GM21447 (cell line): ENCODE measurements at regions not wholly inside any gene's neighbourhood (a gene's known extent, or its start where the extent isn't known, plus 50 kb on each side); places are given as distances from the start of the nearest gene placed in this dataset.
"Not testable (repeated sequence)": the region's sequence is repeated elsewhere in the genome, so short reads cannot be mapped to it uniquely, and the experiment has no call there.

Experiments
- ATAC-seq: cut with Tn5 transposase; IDR thresholded peaks from one replicate; pipeline ENCODE4 v1.9.1; 2021; ENCODE audit not compliant: unreplicated experiment

GRCh38 chr16:29222008-29222407 is 184.5 kb downstream of the NPIPB11 start:
- ATAC-seq = not testable (repeated sequence)

GRCh38 chr16:29221281-29221955 is 185.1 kb downstream of the NPIPB11 start:
- ATAC-seq = not testable (repeated sequence)

- ATAC-seq = not testable (repeated sequence)
Observed at GRCh38 chr16:29220647-29221191, 185.8 kb downstream of the NPIPB11 start.

GRCh38 chr16:29219966-29220646 is 186.4 kb downstream of the NPIPB11 start:
- not testable (repeated sequence) for ATAC-seq

GRCh38 chr16:29219562-29219961 is 186.9 kb downstream of the NPIPB11 start:
- ATAC-seq = not testable (repeated sequence)

- not testable (repeated sequence) for ATAC-seq
Observed at GRCh38 chr16:29218649-29219048, 187.9 kb downstream of the NPIPB11 start.

GRCh38 chr16:29218171-29218570 is 188.3 kb downstream of the NPIPB11 start:
- not testable (repeated sequence) for ATAC-seq

- not testable (repeated sequence) for ATAC-seq
Observed at GRCh38 chr16:29217752-29218126, 188.8 kb downstream of the NPIPB11 start.

GRCh38 chr16:29217104-29217751 is 189.3 kb downstream of the NPIPB11 start:
- not testable (repeated sequence) for ATAC-seq

GRCh38 chr16:29213770-29214169 is 192.7 kb downstream of the NPIPB11 start:
- not testable (repeated sequence) for ATAC-seq

- not testable (repeated sequence) for ATAC-seq
Observed at GRCh38 chr16:29213251-29213650, 193.3 kb downstream of the NPIPB11 start.

GRCh38 chr16:29212084-29213027 is 194.2 kb downstream of the NPIPB11 start:
- ATAC-seq = not testable (repeated sequence)

- ATAC-seq = not testable (repeated sequence)
Observed at GRCh38 chr16:29211456-29211855, 195.1 kb downstream of the NPIPB11 start.

- ATAC-seq = not testable (repeated sequence)
Observed at GRCh38 chr16:29210299-29211150, 196.0 kb downstream of the NPIPB11 start.

- not testable (repeated sequence) for ATAC-seq
Observed at GRCh38 chr16:29206120-29206519, 200.4 kb downstream of the NPIPB11 start.

GRCh38 chr16:29205151-29205550 is 201.4 kb downstream of the NPIPB11 start:
- ATAC-seq = not testable (repeated sequence)

- no peak for ATAC-seq
Observed at GRCh38 chr16:29204806-29205135, 201.7 kb downstream of the NPIPB11 start.

- not testable (repeated sequence) for ATAC-seq
Observed at GRCh38 chr16:29203933-29204805, 202.3 kb downstream of the NPIPB11 start.
